Stimulated activated CD4-positive, alpha-beta T cell treated with anti-CD3 and anti-CD28 coated beads, TNF-alpha, amount 100 ng/mL, for 48 hours (primary cell): ENCODE measurements at regions not wholly inside any gene's neighbourhood (a gene's known extent, or its start where the extent isn't known, plus 50 kb on each side); places are given as distances from the start of the nearest gene placed in this dataset.

Experiments
- DNase-seq, 3 donors: peaks; one replicate each; pipeline ENCODE4 v3.0.0-alpha.2; 2020; ENCODE audit warnings: low read depth in 3 of 3

GRCh38 chr14:98160901-98161300 is 1111.1 kb downstream of the BCL11B start:
- DNase-seq, result no peak

GRCh38 chr14:98161356-98161755 is 1110.6 kb downstream of the BCL11B start:
- no peak for DNase-seq

GRCh38 chr14:98162856-98163805 is 1108.9 kb downstream of the BCL11B start:
- no peak for DNase-seq

- no peak for DNase-seq
These were observed 1108.1 kb downstream of the BCL11B start for GRCh38 chr14:98163873-98164272.

- no peak for DNase-seq
These were observed 1106.0 kb downstream of the BCL11B start for GRCh38 chr14:98165976-98166375.

GRCh38 chr14:98167275-98167674 is 1104.7 kb downstream of the BCL11B start:
- no peak for DNase-seq

GRCh38 chr14:98167705-98168104 is 1104.3 kb downstream of the BCL11B start:
- no peak for DNase-seq

GRCh38 chr14:98168211-98168985 is 1103.6 kb downstream of the BCL11B start:
- no peak for DNase-seq

GRCh38 chr14:98169170-98169587 is 1102.8 kb downstream of the BCL11B start:
- DNase-seq, result no peak

GRCh38 chr14:98170575-98170974 is 1101.4 kb downstream of the BCL11B start:
- DNase-seq, result no peak

- no peak for DNase-seq
These were observed 1100.3 kb downstream of the BCL11B start for GRCh38 chr14:98171654-98172053.

GRCh38 chr14:98172243-98172778 is 1099.7 kb downstream of the BCL11B start:
- no peak for DNase-seq

GRCh38 chr14:98173305-98173704 is 1098.7 kb downstream of the BCL11B start:
- no peak for DNase-seq

- DNase-seq, result no peak
These were observed 1098.0 kb downstream of the BCL11B start for GRCh38 chr14:98174041-98174440.

- DNase-seq, result no peak
These were observed 1096.6 kb downstream of the BCL11B start for GRCh38 chr14:98175436-98175835.

GRCh38 chr14:98175881-98176280 is 1096.1 kb downstream of the BCL11B start:
- DNase-seq, result no peak

- no peak for DNase-seq
These were observed 1095.1 kb downstream of the BCL11B start for GRCh38 chr14:98176892-98177291.

GRCh38 chr14:98177551-98177950 is 1094.4 kb downstream of the BCL11B start:
- peak in 2 of 3 donors; percentile 57 to 78 for DNase-seq

GRCh38 chr14:98181241-98181640 is 1090.8 kb downstream of the BCL11B start:
- no peak for DNase-seq

GRCh38 chr14:98181768-98182167 is 1090.2 kb downstream of the BCL11B start:
- no peak for DNase-seq

- DNase-seq, result no peak
These were observed 1089.5 kb downstream of the BCL11B start for GRCh38 chr14:98182393-98183055.

GRCh38 chr14:98183556-98183955 is 1088.4 kb downstream of the BCL11B start:
- DNase-seq, result no peak
